Psoas muscle (tissue), 7 donors: ENCODE measurements at regions not wholly inside any gene's neighbourhood (a gene's known extent, or its start where the extent isn't known, plus 50 kb on each side); places are given as distances from the start of the nearest gene placed in this dataset.

Experiments
- ATAC-seq, 4 donors: fragments of 200-7000 bp; cut with Tn5 transposase; one replicate each; pipeline ENCODE4 v1.9.1; 2020; ENCODE audit warnings: moderate library complexity in 3 of 4, mild to moderate bottlenecking in 2 of 4
- DNase-seq, 2 donors: peaks; one replicate each; pipeline ENCODE4 v3.0.0-alpha.2; 2020
- H3K27ac ChIP-seq: fragments of 200-600 bp; one replicate; pipeline ENCODE4 v1.8.0; 2022
- H3K27me3 ChIP-seq, 3 donors: fragments of 200-600 bp in 1 of 3; one replicate each; pipeline versions ENCODE4 v1.6.1 to v1.8.0; 2013 to 2022; ENCODE audit warnings: low read length in 2 of 3, mild to moderate bottlenecking in 2 of 3, moderate library complexity in 1 of 3; ENCODE audit not compliant: insufficient read depth in 3 of 3
- H3K36me3 ChIP-seq, 2 donors: fragments of 200-600 bp in 1 of 2; one replicate each; pipeline versions ENCODE4 v1.6.1 to v1.8.0; 2013 to 2022; ENCODE audit warnings: low read depth in 1 of 2, mild to moderate bottlenecking in 1 of 2, moderate library complexity in 1 of 2; ENCODE audit not compliant: insufficient read depth in 1 of 2
- H3K4me1 ChIP-seq: fragments of 200-600 bp; one replicate; pipeline ENCODE4 v1.8.0; 2022
- H3K4me3 ChIP-seq: fragments of 200-600 bp; one replicate; pipeline ENCODE4 v1.8.0; 2022; ENCODE audit warnings: mild to moderate bottlenecking
- H3K9me3 ChIP-seq: fragments of 200-600 bp; one replicate; pipeline ENCODE4 v1.8.0; 2022
- CTCF ChIP-seq: fragments of 200-600 bp; IDR thresholded peaks from one replicate; pipeline ENCODE4 v1.8.0; 2022; ENCODE audit warnings: antibody characterized with exemption
- WGBS, 3 donors: extraction: QIAGEN DNeasy Blood & Tissue Kit; methylation state at CpG; one replicate each; pipeline versions ENCODE4 v1.1.6 to v1.1.7; 2013; 5-methylcytosine and 5-hydroxymethylcytosine counted together
- intact Hi-C, 2 donors: fragments of 100-400 bp; cut with DNase I; formaldehyde crosslinking; loops; one replicate each; pipeline versions ENCODE4 v1.11.0 to v1.14.2; 2022
- donor health status: healthy with polysubstance abuse.
- donor health status: DM: no; HTN: no; CAD: no; lungs with moderate emphysema.
- donor health status: Bipolar disorder and iron deficiency.
- donor health status: healthy.
- donor health status: DM: yes; HTN: yes; CAD: no.
- donor health status: DM: no; HTN: no; CAD: no.
- donor health status: DM: yes; HTN: yes; CAD: no.

GRCh38 chr22:27690599-27690998, 111.0 kb downstream of the MN1 start:
- DNase-seq (no peak), ATAC-seq (no peak)
- Histone ChIP-seq H3K4me1 (peaks cover 17% of the 10 kb centered on the region), H3K27me3 (no peaks in the 10 kb centered on the region), H3K9me3 (no peaks in the 10 kb centered on the region), H3K36me3 (no peaks in the 10 kb centered on the region), H3K4me3 (no peak overlapping the region), H3K27ac (no peak overlapping the region)
- no peak for TF ChIP-seq CTCF
- 51 to 66% (median 62%) methylated on average over 3 of the region's 3 CpGs for WGBS, 3 donors
- intact Hi-C loops, result no loop called here

- WGBS, 3 donors, result 77 to 85% (median 84%) methylated on average over 4 of the region's 4 CpGs
- no peak for DNase-seq
- Histone ChIP-seq H3K36me3 (no peaks in the 10 kb centered on the region), H3K27me3 (no peaks in the 10 kb centered on the region), H3K4me3 (no peak overlapping the region), H3K27ac (no peak overlapping the region), H3K9me3 (peaks cover 3% of the 10 kb centered on the region), H3K4me1 (peaks cover 2% of the 10 kb centered on the region)
- ATAC-seq, result no peak
- intact Hi-C loops, result no loop called here
- no peak for TF ChIP-seq CTCF
These were observed 109.3 kb downstream of the MN1 start for GRCh38 chr22:27692243-27692642.

GRCh38 chr22:27695925-27696324, 105.6 kb downstream of the MN1 start:
- H3K27me3 ChIP-seq, result no peaks in the 10 kb centered on the region
- intact Hi-C loops, result no loop called here
- H3K9me3 ChIP-seq, result peaks cover 8% of the 10 kb centered on the region
- H3K4me1 ChIP-seq, result peaks cover 8% of the 10 kb centered on the region
- WGBS, 3 donors, result 22 to 35% (median 22%) methylated on average over 3 of the region's 3 CpGs
- TF ChIP-seq CTCF, result no peak
- ATAC-seq (no peak), DNase-seq (no peak)
- no peak overlapping the region for H3K4me3 ChIP-seq
- peak overlapping the region; percentile 28 for H3K27ac ChIP-seq
- H3K36me3 ChIP-seq, result no peaks in the 10 kb centered on the region

- Histone ChIP-seq H3K4me3 (no peak overlapping the region), H3K27ac (peak overlapping the region; percentile 73), H3K27me3 (no peaks in the 10 kb centered on the region), H3K36me3 (no peaks in the 10 kb centered on the region), H3K4me1 (peaks cover 8% of the 10 kb centered on the region), H3K9me3 (peaks cover 16% of the 10 kb centered on the region)
- no peak for TF ChIP-seq CTCF
- intact Hi-C loops, result no loop called here
- 24 to 40% (median 29%) methylated on average over 8 of the region's 8 CpGs for WGBS, 3 donors
- peak; percentile 52 to 86 for DNase-seq
- ATAC-seq, result peak; percentile 92 to 95 (median 93)
These were observed 103.7 kb downstream of the MN1 start for GRCh38 chr22:27697888-27698287.
